SKM-1 treated with dmso at 0.1 percent for 144 hours (cell line): ENCODE measurements at regions not wholly inside any gene's neighbourhood (a gene's known extent, or its start where the extent isn't known, plus 50 kb on each side); places are given as distances from the start of the nearest gene placed in this dataset.
"Not testable (repeated sequence)": the region's sequence is repeated elsewhere in the genome, so short reads cannot be mapped to it uniquely, and the experiment has no call there.

Source experiments
- DNase-seq: peaks from one replicate; lab custom pipeline; 2025; ENCODE audit not compliant: unreplicated experiment; lab: John Stamatoyannopoulos, UW

DNA sequence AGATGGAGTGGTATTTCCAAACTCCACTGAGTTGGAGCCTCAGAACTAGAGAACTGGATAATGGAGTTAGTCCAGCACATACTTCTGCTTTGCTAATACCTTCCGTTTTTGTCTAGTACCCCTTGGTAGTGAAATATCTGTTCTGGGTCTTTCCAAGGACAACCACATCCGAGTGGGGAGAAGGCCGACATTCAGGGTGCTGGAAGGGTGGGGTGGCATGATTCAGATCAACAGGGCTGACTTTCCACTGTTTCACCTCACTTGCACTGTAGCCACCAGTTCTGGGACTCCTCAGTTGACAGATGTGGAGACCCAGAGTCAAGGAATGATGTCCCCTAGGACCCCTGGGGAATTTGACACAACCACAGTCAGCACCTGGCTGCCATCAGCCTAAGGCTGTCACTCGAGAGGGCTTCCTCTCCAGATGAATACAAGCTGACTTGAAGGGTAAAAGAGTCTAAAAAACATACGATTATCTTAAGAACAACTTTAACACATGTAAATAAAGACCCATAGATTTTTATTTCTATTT, 84.8 kb upstream of the HNF1B start:
- no peak for DNase-seq

DNA sequence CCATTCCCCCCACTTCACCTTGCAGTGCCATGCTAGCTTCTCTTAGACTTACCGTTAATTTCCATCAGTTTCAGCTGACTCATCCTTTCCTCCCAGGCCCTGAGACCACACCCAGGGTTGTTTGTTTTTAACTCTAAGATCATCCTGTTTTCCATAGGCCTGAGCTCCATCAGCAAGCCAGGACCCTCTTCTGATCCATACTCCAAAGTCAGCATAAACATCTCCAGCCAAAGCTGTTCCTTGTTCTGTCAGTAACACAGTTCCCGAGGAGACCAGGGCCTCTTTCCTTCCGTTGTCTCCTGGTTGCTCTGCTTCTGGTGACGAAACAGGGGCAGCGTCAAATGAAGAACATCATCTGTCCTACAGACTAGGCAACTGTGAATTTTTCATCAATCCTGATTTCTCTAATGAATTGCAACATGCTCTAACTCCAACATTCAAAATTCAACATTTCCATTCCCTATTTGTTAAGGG, 83.8 kb upstream of the HNF1B start:
- peak; percentile 58 for DNase-seq

DNA sequence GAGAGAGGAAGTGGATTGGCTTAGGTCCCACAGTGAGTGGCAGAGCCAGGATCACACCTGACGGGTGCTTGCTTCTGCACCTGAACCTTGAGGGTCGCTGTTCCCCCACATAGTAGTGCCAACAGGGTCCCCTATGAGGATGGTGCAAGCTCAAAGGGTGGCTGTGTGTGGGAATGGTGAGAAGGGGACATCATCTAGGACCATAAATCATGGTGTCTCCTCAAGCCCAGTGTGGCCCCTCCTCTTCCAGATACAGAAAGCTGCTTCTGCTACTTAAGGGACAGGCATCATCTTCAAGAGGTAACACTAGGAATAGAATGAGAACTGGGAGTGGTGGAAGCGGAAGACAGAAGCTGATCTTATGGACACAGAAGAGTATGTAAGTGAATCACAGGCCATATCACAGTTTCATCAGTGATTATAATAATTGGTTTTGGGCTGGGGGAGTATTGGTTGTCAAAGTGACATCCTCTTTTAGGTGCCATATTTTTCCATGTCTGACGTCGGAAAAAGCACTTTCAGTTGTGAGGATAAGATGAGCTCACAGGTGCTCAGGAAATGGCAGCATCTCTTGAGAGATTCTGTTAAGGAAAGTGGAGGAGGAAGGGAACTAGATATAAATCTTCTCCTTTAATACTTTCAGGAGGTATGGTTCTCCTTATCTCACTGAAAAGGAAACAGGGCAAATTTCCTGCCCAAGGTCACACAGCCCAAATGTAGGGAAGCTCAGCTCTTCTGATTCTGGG, 83.2 kb upstream of the HNF1B start:
- DNase-seq: no peak

DNA sequence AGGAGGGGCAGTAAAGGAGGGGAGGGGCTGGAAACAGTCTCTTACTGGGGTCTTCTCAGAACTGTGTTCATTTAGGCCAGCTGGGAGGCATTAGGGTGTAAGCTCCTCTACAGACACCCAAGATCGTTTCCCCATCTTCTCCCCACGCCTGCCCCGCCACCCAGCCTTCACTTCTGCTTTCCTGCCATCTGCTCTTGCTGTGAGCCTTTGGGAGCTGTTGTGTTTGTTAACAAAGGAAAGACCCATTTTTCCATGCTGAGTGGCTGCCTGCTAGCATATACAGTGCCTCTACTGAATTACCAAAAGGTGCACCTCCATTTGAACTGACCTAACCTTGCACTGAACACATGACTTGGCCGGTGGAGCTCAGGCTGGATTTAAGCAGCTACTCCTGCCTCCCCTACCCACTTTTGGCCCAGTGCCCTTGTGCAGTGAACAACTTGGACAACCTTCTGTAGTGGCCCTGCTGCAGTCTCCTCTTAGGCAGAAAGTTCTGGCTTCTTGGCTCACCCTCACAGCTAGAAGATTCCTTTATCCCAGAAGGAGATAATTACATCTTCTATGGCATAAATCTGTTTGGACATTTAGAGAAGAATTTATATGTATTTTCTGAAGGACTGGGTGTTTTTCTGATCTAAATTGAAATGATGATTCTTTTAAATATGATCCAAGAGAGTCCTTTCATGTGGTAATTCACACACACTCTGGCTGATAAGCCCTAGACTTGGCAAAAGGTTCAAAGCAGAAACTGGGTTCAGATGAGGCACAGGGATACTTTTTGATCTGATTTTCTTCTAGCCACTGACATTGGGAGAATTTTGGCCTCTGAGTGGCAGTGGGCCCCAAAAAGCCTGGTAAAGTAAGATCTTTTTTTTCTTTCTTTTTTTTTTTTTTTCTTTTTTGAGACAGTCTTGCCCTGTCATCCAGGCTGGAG, 81.9 kb upstream of the HNF1B start:
- DNase-seq: peak; percentile 69

DNA sequence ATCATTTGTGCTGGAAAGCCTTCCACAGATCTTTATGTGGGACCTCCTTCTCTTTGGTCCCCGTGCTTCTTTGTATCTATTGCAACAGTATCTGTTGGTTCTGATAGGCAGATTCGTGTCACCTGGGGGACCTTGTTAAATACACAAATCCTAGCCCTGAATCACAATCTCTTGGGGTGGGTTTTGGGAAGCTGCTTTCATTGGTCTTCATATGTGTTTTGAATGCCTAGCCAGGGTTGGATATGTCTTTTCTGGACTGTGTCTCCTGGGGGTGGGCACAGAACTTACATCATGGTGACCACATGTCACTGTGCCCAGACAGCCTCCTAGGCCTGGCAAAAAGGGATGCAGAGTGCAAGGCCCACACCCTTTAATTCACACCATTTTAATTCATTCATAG, 81.0 kb upstream of the HNF1B start:
- no peak for DNase-seq

DNA sequence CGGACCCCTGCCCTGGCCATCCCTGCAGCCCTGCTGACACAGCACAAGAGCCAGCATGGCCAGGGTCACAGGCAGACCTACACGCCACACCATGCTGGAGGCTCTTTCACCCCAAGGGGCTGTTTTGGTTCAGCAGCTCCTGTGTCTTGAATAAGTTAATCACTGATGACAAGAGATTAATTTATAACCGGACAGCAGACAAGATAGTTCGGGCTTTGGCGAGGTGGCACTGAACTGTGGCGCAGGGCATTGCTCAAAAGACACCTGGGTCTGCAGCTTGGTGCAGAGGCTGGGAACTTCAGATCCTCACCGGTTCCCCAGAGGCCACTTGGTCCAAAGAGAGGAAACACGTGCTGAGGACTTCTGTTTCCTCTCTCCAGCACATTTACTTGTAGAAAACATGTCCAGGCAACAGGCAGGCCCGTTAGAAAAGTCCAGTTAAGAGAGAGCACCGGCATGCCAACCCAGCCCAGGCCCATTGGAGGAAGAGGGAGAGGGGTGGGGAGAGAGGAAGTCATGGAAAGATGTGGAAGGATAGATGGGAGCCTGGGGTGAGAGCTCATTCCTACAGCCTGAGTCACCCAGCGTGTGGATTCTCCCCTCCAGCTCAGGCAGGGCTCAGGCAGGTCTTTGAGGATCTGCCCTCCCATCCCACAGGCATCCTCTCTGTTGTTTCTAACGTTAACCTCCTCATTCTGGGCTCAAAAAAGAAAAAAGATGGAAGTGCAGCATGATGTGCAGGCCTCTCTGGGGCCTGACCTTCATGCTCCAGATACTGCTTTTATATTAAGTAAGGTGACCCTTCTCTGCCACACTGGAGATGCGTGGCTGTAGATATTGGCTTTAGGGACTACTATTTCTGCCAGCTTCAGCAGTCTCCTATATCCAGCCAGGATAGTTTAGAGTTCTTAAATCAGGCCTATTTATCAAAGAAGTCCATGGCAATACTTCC, 80.0 kb upstream of the HNF1B start:
- DNase-seq: no peak

DNA sequence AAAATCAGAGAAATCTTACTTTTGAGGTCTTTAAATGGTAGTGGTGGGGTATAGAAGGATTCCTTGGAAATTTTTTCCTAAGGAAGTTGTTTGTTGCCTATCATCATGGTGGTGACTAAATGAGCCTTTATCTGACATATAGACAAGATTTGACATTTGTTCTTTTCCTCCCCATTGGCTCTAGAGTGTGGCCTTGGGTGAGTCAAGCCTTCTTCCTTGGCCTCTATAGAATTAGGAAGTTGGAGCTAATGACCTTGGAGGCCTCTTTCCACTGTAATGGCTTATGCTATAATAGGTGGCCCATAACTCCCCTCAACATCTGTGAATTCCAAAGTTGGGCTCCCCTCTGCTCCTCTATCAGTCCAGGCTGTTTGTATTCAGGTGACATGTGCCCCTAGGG, 79.1 kb upstream of the HNF1B start:
- DNase-seq: peak; percentile 8

DNA sequence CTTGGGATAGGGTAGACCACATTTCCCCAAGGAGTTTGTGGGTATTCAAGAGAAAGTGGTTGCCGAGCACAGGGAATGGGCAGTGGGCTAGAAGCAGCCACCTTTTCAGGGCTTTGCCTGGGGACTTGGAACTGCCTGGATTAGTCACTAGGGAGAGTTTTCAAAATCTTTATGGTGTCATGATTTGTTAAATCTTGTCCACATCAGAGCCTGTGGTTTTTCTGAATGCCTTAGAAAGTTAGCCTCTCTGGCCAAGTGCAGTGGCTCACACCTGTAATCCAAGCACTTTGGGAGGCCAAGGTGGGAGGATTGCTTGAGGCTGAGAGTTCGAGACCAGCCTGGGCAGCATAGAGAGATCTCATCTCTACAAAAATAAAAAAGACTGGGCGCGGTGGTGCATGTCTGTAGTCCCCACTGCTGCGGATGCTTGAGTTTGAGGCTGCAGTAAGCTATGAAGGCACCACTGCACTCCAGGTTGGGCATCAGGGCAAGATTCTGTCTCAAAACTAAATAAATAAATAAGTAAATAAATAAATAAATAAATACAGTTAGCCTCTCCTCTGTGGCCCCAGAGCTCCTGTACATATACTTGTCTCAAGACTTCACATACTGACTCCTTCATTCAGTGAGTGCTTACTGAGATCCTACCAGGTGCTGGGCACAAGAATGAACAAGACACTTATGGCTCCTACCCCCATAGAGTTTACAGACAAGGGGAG, 76.3 kb upstream of the HNF1B start:
- DNase-seq: no peak

DNA sequence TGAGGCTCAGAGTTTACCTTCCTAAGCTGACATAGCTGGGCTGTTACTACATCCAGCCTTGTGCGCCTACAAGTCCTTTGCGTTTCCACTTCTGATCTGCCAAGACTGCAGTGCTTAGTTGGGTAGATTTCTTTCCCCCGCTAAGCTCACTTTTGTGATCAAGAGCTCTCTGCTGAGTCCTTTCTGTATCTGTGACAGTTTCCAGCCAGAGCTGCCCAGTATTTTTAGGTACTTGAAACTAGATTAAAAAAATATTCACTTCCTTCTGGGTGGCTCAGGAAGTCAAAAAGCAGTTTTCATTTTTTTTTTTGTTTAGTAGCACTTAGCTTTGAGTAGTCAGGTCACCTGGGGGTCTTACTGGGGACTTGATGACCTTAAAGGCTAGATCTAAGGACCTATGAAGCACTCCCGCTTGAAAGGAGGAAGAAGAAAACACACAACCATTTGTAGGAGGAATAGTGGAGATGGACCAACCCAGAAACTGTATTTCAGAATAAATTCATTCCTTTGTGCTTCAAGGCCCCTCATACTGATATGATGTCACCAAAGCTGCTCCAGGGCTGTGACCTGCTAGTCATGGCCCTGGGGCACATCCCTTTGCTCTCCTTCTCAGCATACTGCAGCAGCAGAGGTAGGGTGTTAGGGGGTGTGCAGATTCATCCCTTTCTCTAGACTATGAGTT, 75.6 kb upstream of the HNF1B start:
- no peak for DNase-seq

DNA sequence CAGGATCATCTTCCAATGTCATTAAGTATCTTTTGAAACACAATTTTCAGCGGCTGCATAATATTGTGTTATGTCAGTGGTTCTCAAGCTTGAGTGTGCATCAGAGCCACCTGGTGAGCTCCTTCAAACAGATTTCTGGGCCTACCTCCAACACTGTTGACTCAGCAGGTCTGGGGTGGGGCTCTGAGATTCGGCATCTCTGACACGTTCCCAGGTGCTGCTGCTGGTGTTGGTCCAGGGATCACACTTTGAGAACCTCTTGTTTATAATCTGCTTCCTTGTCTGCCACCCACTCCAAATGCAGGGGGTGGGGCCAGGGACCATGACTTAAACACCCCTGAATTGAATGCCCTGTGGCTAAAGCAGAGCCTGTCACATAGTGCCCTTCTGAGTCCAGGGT, 73.8 kb upstream of the HNF1B start:
- DNase-seq: no peak

DNA sequence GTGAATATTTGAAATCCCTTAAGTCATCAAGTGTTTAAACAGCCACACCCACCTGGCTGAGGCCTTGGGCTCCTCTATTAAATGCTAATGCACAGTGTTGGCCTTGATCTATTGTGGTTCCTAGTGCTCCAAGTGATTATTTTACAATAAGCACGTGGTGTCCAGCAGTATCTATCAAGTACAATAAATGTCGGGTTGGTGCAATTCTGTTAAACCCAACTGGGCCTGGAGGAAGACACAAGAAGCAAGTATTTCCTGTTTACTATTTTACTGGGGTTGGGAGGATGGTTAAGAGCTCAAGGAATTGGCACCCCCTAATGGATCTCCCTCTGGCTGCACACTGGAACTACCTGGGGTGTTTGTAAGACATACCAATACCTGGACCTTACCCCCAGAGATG, 72.1 kb upstream of the HNF1B start:
- DNase-seq: no peak

DNA sequence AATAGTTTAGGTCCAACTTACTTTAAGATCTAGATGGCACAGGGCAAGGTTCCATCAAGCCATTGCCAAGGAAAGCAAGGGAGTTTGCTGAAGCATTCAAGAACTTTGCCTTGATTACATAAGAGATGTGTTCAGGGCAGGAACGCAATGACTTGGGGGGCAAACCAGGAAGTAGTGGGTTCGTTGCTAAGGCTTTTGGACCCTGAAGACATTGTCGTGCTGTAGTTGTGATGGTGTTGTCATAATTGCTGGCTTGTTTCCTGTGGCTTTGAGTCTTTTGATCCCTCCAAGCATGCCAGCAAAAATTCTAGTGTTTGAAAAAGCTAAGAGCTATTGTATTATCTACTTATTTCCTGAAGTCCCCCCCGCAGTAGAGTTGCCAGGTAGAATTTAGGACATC, 70.7 kb upstream of the HNF1B start:
- DNase-seq: no peak

DNA sequence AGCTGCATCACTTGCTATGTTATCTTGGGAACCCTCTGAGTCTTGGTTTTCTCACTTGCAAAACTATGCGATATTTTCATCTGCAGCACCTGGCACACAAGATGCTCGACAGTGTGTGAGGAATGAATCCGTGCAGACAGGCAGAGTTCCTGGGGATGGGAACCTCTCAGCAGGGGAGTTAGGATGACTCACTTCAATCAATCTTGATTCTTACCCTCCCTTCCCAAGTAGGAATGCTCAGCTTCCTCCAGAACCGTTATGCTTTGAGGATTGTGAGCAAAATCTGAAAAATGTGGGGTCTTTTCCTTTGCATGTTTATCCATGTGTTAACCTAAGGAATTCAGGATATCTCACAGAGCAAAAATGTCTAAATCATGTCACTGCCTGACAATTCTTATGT, 68.9 kb upstream of the HNF1B start:
- DNase-seq: no peak

DNA sequence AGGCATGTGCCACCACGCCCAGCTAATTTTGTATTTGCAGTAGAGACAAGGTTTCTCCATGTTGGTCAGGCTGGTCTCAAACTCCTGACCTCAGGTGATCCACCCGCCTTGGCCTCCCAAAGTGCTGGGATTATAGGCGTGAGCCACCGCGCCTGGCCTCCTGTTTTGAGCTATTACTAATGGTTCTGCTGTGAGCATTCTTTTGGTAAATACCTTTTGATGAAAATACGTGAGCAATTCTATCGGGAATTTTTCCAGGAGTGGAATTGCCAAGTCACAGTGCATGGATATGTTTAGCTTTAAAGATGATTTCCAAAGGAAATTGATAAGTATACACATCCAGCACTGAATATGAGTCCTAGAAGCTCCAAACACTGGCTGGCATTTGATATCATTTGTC, 64.0 kb upstream of the HNF1B start:
- not testable (repeated sequence) for DNase-seq

DNA sequence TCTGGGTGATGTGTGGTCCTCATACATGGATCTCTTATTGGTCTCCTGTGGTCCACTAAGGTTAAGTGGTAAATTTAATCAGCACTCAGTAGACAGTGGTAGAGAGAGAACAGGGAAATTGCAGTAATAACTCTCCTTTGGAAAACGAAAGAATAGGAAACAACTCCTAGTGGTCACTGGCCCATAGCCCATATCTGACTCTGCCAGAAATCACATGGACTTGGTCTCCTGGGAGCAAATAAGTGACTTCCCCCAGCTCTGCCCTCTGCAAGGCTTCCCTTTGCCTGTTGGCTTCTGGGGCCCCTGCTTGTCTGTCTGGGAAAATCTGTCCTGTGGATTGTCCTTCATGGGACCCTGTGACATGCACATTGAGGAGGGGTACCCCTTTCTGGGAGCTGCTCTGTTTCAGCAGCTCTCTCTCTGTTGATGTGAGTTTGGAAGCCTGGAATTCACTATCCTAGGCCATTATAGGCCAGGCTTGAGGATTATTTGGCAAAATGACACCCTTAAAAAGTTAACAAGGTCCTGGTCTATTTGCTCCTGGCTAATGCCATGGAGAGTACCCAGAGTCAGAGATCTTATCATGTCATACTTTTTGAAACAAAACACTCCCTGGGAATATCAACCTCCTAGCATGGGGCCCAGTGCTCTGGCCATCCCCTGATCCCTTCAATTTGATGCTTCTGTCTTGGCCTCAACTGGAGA, 58.0 kb upstream of the HNF1B start:
- no peak for DNase-seq

DNA sequence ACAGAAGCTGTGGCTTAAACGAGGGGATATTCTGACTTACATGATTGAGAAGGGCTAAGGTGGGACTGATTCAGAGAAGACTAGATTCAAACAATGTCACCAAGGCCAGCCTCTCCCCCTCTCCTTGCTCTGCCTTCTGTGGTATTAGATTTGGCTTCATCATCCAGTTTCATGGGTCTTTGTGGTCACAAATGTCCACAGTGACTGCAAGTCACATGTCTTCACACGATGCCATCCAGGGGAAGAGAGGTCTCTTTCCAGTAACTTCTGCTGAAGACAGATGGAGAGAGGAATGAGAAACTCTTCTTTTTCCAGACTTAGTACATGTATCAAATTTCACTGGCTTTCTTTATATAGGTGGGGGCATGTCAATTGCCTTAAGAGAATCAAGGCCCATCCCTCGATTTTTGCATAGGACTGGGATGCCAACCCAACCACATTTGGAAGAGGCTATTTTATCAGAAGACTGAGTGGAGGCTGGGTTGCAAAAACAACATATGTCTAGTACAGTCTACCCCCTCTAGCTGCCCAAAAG, 57.3 kb upstream of the HNF1B start:
- DNase-seq: no peak

DNA sequence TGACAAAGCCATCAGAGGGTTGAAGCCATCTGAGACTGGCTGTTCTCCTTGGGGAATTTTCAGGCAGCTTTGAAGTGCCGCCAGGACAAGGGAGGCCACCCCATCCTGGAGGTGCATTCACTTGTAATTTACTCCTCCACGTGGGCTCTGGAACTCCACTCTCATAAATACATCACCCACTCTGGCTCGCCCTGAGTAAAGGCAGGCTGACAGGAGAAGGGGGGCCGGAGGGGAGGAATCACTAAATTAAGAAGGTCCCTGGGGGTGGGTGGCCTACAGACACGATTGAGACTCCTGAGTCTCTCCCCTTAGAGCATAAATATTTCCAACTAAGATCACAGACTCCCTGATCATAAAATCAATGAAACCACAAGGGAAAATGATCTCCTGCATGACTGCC, 56.3 kb upstream of the HNF1B start:
- DNase-seq: no peak

DNA sequence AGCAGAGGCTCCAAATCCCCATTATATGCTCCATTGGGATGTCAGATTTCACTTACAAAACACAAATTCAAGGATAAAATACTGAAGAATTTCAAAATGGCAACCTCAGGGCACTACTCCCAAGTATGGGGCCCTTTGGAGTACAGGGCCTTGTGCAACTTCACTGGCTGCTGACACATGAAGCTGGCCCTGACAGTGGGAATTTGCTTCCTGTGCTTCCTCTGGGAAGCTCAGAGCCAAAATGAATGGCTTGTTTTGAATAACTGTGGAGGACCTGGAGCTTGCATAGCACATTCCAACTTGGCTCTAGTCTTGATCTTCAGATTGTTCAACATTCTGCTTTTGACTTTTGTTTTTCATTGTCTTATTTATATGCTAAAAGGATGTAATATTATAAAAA, 52.3 kb upstream of the HNF1B start:
- no peak for DNase-seq

DNA sequence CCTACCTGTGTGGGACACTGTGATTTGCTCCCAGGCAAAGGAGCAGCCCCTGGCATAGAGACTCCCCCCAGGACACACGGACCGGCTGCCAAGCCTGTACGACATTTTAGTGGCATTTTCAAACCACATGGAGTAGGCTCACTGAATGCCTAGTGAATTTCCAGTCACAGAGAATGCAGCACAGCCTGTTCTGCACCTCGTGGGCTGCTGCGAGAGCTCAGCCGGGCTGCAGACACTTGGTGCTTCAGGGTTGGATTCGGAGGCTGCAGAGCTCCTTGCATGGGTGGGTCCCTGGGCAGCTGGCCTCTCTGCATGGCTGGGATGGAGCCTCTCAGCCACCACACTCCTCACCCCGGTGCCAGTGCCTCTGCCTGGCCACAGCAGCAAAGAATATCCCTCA, 51.2 kb upstream of the HNF1B start:
- no peak for DNase-seq
